ENCODE measurements at regions not wholly inside any gene's neighbourhood (a gene's known extent, or its start where the extent isn't known, plus 50 kb on each side); places are given as distances from the start of the nearest gene placed in this dataset.

- Mint-ChIP-seq H3K4me1 (ENCODE audit: low read depth) (no peaks in the 10 kb centered on the region), H3K9me3 (no peaks in the 10 kb centered on the region), H3K27me3 (ENCODE audit: low read depth) (no peaks in the 10 kb centered on the region), H3K36me3 (ENCODE audit: low read depth) (no peaks in the 10 kb centered on the region), H3K4me3 (no peak overlapping the region), H3K27ac (no peak overlapping the region)
These were observed 131.9 kb upstream of the FNDC3A start for GRCh38 chr13:48843630-48844380.

DNA sequence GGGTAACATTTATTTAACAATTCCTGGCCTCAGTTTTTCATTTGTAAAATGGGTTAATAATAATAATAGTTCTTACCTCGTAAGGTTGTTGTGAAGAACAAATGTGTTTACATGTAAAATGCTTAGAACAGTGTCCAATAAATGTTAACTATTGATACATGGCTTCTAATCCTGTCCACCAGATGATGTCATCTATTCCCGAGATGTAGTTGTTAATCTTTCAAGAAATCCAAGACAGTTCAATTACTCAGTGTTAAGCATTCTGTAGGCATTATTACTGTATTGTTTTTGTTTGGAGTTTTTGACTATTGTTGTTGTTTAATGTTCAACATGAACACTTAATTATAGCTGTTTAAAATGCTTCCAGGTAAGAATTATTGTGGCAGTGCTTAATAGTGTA is 131.0 kb upstream of the FNDC3A start:
- Mint-ChIP-seq H3K36me3 (ENCODE audit: low read depth) (no peaks in the 10 kb centered on the region), H3K4me3 (no peak overlapping the region), H3K27ac (no peak overlapping the region), H3K9me3 (no peaks in the 10 kb centered on the region), H3K4me1 (ENCODE audit: low read depth) (no peaks in the 10 kb centered on the region), H3K27me3 (ENCODE audit: low read depth) (no peaks in the 10 kb centered on the region)

DNA sequence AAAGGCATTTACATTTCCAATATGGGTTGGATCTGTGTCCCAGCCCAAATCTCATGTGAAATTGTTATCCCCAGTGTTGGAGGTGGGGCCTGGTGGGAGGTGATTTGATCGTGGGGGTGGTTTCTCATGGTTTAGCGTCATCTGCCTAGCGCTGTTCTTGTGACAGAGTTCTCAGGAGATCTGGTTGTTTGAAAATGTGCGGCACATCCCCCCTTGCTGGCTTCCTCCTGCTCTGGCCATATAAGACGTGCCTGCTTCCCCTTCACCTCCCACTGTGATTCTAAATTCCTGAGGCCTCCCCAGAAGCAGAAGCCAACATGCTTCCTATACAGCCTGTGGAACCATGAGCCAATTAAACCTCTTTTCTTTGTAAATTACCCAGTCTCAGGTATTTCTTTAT is 126.2 kb upstream of the FNDC3A start:
- Mint-ChIP-seq H3K27me3 (ENCODE audit: low read depth) (no peaks in the 10 kb centered on the region), H3K27ac (no peak overlapping the region), H3K4me3 (no peak overlapping the region), H3K9me3 (no peaks in the 10 kb centered on the region), H3K4me1 (ENCODE audit: low read depth) (peaks cover 33% of the 10 kb centered on the region), H3K36me3 (ENCODE audit: low read depth) (no peaks in the 10 kb centered on the region)

DNA sequence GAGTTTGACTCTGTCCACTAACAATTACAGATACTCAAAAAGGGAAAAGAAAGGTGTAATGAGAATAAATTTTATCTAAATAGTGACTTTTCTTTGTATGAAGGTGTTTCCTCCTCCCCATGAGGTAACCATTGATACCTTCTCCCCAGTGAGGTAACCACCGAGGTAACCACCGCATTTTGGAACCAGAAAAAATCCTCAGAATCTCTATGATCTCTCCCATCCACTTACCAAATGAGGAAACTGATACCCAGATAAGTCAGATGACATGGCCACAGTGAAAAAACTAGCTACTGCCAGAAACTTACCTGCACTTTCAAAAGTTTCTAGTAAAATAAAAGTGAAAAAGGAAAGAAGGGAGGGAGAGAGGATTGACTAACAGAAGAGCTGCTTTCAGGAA is 124.0 kb upstream of the FNDC3A start:
- Mint-ChIP-seq H3K27ac (no peak overlapping the region), H3K4me1 (ENCODE audit: low read depth) (peaks cover 33% of the 10 kb centered on the region), H3K36me3 (ENCODE audit: low read depth) (no peaks in the 10 kb centered on the region), H3K27me3 (ENCODE audit: low read depth) (no peaks in the 10 kb centered on the region), H3K4me3 (no peak overlapping the region), H3K9me3 (no peaks in the 10 kb centered on the region)

DNA sequence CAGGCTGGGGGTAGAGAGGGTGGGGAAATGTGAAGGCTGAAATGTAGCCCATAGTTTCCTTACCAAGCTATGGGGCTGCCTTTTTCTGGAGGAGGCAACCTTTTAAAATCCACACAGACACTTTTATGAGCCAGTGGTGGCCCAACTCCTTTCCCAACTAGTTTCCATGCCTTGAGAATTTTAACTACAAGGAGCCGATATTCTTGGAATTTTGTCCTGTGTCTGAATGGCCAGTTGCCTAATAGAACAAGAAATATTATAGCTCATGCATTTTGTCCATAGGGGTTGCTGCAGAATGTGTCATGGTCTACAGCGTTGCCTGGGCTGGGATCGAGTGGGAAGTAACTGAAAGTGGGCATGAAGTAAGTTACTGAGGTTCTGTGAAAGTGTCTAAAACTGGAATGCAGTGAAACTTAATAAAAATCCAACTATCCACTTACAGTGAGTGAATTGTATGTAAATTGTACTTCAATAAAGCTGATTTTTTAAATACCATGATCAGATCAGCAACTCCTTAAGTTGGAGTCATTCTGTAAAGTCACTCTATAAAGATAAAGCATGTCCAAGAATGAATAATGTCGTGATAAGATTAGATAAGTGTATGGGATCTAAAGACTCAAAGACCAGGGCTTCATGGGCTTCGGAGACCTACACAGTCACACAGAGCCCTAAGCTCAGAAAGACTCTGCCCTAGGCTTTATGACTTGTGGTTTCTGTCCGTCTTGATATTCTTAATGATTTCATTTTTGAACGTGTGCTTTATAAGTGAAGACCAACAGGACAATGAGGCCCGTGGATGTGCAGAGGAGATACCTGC is 122.6 kb upstream of the FNDC3A start:
- Mint-ChIP-seq H3K27ac (peak overlapping the region; percentile 20), H3K36me3 (ENCODE audit: low read depth) (no peaks in the 10 kb centered on the region), H3K4me3 (no peak overlapping the region), H3K27me3 (ENCODE audit: low read depth) (no peaks in the 10 kb centered on the region), H3K9me3 (no peaks in the 10 kb centered on the region), H3K4me1 (ENCODE audit: low read depth) (peaks cover 35% of the 10 kb centered on the region)

- no peaks in the 10 kb centered on the region for H3K36me3 Mint-ChIP-seq (ENCODE audit: low read depth)
- peaks cover 40% of the 10 kb centered on the region for H3K4me1 Mint-ChIP-seq (ENCODE audit: low read depth)
- H3K9me3 Mint-ChIP-seq, result no peaks in the 10 kb centered on the region
- no peaks in the 10 kb centered on the region for H3K27me3 Mint-ChIP-seq (ENCODE audit: low read depth)
- no peak overlapping the region for H3K4me3 Mint-ChIP-seq
- H3K27ac Mint-ChIP-seq, result peak overlapping the region; percentile 20
These were observed 122.0 kb upstream of the FNDC3A start for GRCh38 chr13:48853728-48854102.

GRCh38 chr13:48857576-48857975 is 118.1 kb upstream of the FNDC3A start:
- no peaks in the 10 kb centered on the region for H3K36me3 Mint-ChIP-seq (ENCODE audit: low read depth)

GRCh38 chr13:48858122-48858902 is 117.4 kb upstream of the FNDC3A start:
- Mint-ChIP-seq H3K27me3 (ENCODE audit: low read depth) (no peaks in the 10 kb centered on the region), H3K36me3 (ENCODE audit: low read depth) (no peaks in the 10 kb centered on the region), H3K4me1 (ENCODE audit: low read depth) (peaks cover 20% of the 10 kb centered on the region), H3K4me3 (no peak overlapping the region), H3K27ac (no peak overlapping the region), H3K9me3 (peaks cover 3% of the 10 kb centered on the region)

More at GRCh38 chr13:48857576-48857975, 118.1 kb upstream of the FNDC3A start:
- no peaks in the 10 kb centered on the region for H3K27me3 Mint-ChIP-seq (ENCODE audit: low read depth)
- no peak overlapping the region for H3K4me3 Mint-ChIP-seq
- H3K9me3 Mint-ChIP-seq, result peaks cover 3% of the 10 kb centered on the region
- H3K4me1 Mint-ChIP-seq (ENCODE audit: low read depth), result peaks cover 26% of the 10 kb centered on the region
- H3K27ac Mint-ChIP-seq, result no peak overlapping the region

DNA sequence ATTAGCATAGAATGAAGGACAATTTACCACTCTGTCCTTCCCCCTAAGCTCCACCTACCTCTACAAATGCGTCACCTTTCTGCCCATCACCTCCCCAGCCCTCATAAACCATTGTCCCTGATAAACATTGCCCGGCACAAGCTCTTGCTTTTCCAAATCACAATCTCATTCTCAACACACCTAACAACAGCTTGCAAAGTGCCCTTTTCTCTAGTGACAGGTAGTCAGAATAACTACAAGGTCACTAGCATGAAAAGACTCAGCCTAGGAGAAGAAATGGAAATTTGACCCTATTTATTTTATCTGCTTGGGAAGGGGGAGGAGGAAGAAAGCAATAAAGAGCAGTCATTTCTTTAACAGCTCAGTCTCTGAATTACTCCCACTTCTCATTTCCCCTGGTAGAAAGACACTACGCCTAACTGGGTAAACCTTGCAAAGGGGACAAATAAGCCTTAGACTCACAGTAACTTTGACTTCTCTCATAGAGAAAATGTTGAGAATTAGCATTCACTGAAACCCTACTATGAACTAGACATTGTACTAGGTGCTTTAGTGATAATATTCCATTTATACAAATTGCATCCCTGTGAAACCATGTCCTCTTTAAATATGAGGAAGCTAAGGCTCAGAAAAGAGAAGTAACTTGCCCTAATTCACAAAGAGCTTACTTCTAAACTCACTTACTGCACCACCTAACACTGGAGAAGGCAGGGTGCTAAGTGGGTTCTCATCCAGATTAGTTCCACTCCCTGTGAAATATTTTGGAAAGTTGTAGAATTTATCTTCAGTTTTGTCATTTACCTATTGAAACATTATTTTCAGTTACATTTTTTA is 116.2 kb upstream of the FNDC3A start:
- no peak overlapping the region for H3K4me3 Mint-ChIP-seq
- peaks cover 13% of the 10 kb centered on the region for H3K4me1 Mint-ChIP-seq (ENCODE audit: low read depth)

GRCh38 chr13:48860364-48860763 is 115.3 kb upstream of the FNDC3A start:
- H3K9me3 Mint-ChIP-seq, result peaks cover 3% of the 10 kb centered on the region
- H3K27me3 Mint-ChIP-seq (ENCODE audit: low read depth), result no peaks in the 10 kb centered on the region
- no peak overlapping the region for H3K27ac Mint-ChIP-seq
- H3K4me1 Mint-ChIP-seq (ENCODE audit: low read depth), result peaks cover 13% of the 10 kb centered on the region
- H3K36me3 Mint-ChIP-seq (ENCODE audit: low read depth), result no peaks in the 10 kb centered on the region
- H3K4me3 Mint-ChIP-seq, result no peak overlapping the region

More for the DNA sequence above, 116.2 kb upstream of the FNDC3A start:
- H3K27me3 Mint-ChIP-seq (ENCODE audit: low read depth), result no peaks in the 10 kb centered on the region
- peaks cover 3% of the 10 kb centered on the region for H3K9me3 Mint-ChIP-seq
- H3K36me3 Mint-ChIP-seq (ENCODE audit: low read depth), result no peaks in the 10 kb centered on the region
- H3K27ac Mint-ChIP-seq, result no peak overlapping the region

DNA sequence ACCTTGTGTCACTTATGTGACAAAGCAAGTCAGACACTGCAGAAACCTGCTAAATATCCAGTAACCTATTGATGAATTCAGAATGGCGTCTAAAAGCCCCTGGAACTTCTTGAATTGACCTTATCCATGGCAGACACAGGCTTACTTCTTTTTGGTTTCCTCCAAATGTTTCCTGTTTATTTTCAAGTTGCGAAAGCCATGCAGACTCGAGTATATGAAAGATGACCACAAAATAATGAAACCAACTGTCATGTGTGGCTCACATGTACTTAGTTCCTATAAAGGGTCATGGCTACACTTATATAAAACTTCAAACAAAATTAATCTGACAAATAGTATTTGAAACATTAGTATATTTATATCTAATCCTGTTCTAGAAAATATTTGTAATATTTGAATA is 113.1 kb upstream of the FNDC3A start:
- Mint-ChIP-seq H3K4me3 (no peak overlapping the region), H3K4me1 (ENCODE audit: low read depth) (peaks cover 13% of the 10 kb centered on the region), H3K27me3 (ENCODE audit: low read depth) (no peaks in the 10 kb centered on the region), H3K9me3 (peaks cover 12% of the 10 kb centered on the region), H3K36me3 (ENCODE audit: low read depth) (no peaks in the 10 kb centered on the region), H3K27ac (no peak overlapping the region)

DNA sequence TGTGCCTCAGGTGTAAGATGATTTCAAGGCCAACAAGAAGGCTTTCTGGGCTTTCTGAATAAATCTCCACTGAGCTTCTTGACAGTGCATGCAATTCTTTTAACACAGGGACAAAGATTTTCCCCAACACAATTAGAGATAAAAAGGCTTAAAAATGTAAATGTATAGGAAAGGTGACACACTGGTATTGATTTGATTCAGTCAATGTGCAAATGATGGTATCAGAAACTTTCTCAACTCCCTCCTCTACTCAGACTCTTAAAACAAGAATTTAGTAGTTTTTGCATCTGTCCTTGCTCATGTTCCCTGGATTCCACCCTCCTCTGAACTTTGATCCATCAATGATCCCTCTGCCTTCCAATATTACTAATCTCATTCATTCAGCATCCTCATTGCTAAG is 111.6 kb upstream of the FNDC3A start:
- Mint-ChIP-seq H3K36me3 (ENCODE audit: low read depth) (no peaks in the 10 kb centered on the region), H3K4me1 (ENCODE audit: low read depth) (peaks cover 6% of the 10 kb centered on the region), H3K9me3 (peaks cover 12% of the 10 kb centered on the region), H3K27ac (no peak overlapping the region), H3K4me3 (no peak overlapping the region), H3K27me3 (ENCODE audit: low read depth) (no peaks in the 10 kb centered on the region)

GRCh38 chr13:48866249-48866648 is 109.5 kb upstream of the FNDC3A start:
- no peaks in the 10 kb centered on the region for H3K36me3 Mint-ChIP-seq (ENCODE audit: low read depth)
- H3K27ac Mint-ChIP-seq, result no peak overlapping the region
- H3K4me1 Mint-ChIP-seq (ENCODE audit: low read depth), result peaks cover 2% of the 10 kb centered on the region
- H3K4me3 Mint-ChIP-seq, result no peak overlapping the region
- H3K9me3 Mint-ChIP-seq, result peaks cover 12% of the 10 kb centered on the region
- H3K27me3 Mint-ChIP-seq (ENCODE audit: low read depth), result no peaks in the 10 kb centered on the region

DNA sequence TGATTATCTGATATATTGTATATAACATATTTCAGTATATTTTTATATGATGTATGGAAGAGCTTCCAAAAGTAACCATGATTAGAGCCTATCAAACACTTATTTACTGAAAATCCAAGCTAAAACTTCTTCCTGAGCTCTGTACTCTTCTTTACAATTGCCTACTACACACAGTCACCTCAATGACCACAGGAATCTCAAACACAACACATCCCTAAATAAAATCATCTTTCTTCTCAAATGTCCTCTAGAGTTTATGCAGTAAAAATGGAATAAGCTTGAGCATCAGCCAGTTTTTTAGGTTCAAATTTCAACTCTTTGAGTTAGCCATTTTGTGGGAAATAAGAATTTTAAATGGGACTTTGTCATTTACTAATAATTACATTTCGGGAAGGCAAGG is 102.6 kb upstream of the FNDC3A start:
- H3K9me3 Mint-ChIP-seq, result no peaks in the 10 kb centered on the region

More for the DNA sequence above, 102.6 kb upstream of the FNDC3A start:
- no peaks in the 10 kb centered on the region for H3K4me1 Mint-ChIP-seq (ENCODE audit: low read depth)
- H3K27me3 Mint-ChIP-seq (ENCODE audit: low read depth), result peaks cover 33% of the 10 kb centered on the region
- no peak overlapping the region for H3K4me3 Mint-ChIP-seq
- no peak overlapping the region for H3K27ac Mint-ChIP-seq
- no peaks in the 10 kb centered on the region for H3K36me3 Mint-ChIP-seq (ENCODE audit: low read depth)

Data from T-helper 1 cell treated with Interleukin-12 subunit alpha and Interleukin-12 subunit beta and Interleukin-4 antibody, amounts not matched to agents 30 μg/mL and 1 μg/mL, for 36 hours (primary cell).